ENCODE measurements at regions not wholly inside any gene's neighbourhood (a gene's known extent, or its start where the extent isn't known, plus 50 kb on each side); places are given as distances from the start of the nearest gene placed in this dataset.

DNA sequence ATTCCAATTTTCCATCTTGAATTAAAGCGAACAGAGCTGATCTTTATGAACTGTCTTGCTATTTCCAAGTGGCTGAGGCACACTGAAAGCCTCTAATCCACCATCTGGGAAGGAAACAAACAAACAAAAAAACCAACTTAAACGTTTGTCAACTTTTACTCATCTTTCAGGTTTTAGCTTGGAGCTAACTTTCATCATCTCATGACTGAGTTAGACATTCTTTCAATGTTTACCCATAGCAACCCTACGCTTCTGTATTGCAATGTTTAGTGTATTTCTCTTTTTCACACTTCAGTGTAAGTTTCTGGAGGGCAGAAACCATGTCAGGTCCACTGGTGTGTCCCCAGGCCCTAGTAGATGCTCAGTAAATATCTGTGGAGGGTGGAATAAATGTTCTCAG lies 343.8 kb downstream of the GBA3 start:
- no peak for TF ChIP-seq EZH2 (IDR thresholded peaks at IDR 0.05; ENCODE audit: borderline replicate concordance, low read depth, low read length, severe bottlenecking)
- TF ChIP-seq, protein P1, sequence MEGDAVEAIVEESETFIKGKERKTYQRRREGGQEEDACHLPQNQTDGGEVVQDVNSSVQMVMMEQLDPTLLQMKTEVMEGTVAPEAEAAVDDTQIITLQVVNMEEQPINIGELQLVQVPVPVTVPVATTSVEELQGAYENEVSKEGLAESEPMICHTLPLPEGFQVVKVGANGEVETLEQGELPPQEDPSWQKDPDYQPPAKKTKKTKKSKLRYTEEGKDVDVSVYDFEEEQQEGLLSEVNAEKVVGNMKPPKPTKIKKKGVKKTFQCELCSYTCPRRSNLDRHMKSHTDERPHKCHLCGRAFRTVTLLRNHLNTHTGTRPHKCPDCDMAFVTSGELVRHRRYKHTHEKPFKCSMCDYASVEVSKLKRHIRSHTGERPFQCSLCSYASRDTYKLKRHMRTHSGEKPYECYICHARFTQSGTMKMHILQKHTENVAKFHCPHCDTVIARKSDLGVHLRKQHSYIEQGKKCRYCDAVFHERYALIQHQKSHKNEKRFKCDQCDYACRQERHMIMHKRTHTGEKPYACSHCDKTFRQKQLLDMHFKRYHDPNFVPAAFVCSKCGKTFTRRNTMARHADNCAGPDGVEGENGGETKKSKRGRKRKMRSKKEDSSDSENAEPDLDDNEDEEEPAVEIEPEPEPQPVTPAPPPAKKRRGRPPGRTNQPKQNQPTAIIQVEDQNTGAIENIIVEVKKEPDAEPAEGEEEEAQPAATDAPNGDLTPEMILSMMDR (IDR thresholded peaks at IDR 0.05; ENCODE audit: borderline replicate concordance, extremely low read depth, low read length, poor library complexity, severe bottlenecking): no peak

Data from DND-41 (cell line).